Effector memory CD8-positive, alpha-beta T cell (primary cell): ENCODE measurements at regions not wholly inside any gene's neighbourhood (a gene's known extent, or its start where the extent isn't known, plus 50 kb on each side); places are given as distances from the start of the nearest gene placed in this dataset.

Experiments
- ATAC-seq: fragments of 150-1000 bp; cut with Tn5 transposase; replicated peaks from 2 replicates; pipeline ENCODE4 v1.10.0; 2021; ENCODE audit warnings: mild to moderate bottlenecking, moderate library complexity
- DNase-seq, 3 experiments: peaks; one replicate each; pipeline ENCODE4 v3.0.0; 2021
- H3K27ac Mint-ChIP-seq, 2 donors: one replicate each; pipeline ENCODE4 v1.8.0; 2022; ENCODE audit warnings: mild to moderate bottlenecking in 2 of 2, mixed read lengths in 2 of 2, moderate library complexity in 2 of 2
- H3K27me3 Mint-ChIP-seq, 2 donors: one replicate each; pipeline ENCODE4 v1.8.0; 2022; ENCODE audit warnings: mixed read lengths in 2 of 2
- H3K36me3 Mint-ChIP-seq: one replicate; pipeline ENCODE4 v1.8.0; 2022; ENCODE audit warnings: mild to moderate bottlenecking, moderate library complexity, mixed read lengths; ENCODE audit not compliant: insufficient read depth
- H3K4me1 Mint-ChIP-seq, 2 donors: one replicate each; pipeline ENCODE4 v1.8.0; 2022; ENCODE audit warnings: low read depth in 2 of 2, mixed read lengths in 2 of 2
- H3K4me3 Mint-ChIP-seq, 2 donors: one replicate each; pipeline ENCODE4 v1.8.0; 2022; ENCODE audit warnings: mild to moderate bottlenecking in 2 of 2, mixed read lengths in 2 of 2, moderate library complexity in 2 of 2
- H3K9me3 Mint-ChIP-seq, 2 donors: one replicate each; pipeline ENCODE4 v1.8.0; 2022; ENCODE audit warnings: mixed read lengths in 2 of 2

- H3K36me3 Mint-ChIP-seq = no peaks in the 10 kb centered on the region
- DNase-seq (no peak), ATAC-seq (no peak)
- H3K27me3 Mint-ChIP-seq = no peaks in the 10 kb centered on the region
- H3K4me1 Mint-ChIP-seq = no peaks in the 10 kb centered on the region
- H3K27ac Mint-ChIP-seq = no peak overlapping the region
- peaks cover 2 to 7% of the 10 kb centered on the region in 2 donors for H3K9me3 Mint-ChIP-seq
- no peak overlapping the region for H3K4me3 Mint-ChIP-seq
Observed at GRCh38 chrX:140943513-140943912, 58.9 kb upstream of the SPANXB1 start.

GRCh38 chrX:140944710-140945109 is 57.7 kb upstream of the SPANXB1 start:
- Mint-ChIP-seq H3K4me1 (no peaks in the 10 kb centered on the region), H3K4me3 (no peak overlapping the region)

GRCh38 chrX:140948827-140949226 is 53.6 kb upstream of the SPANXB1 start:
- no peak for DNase-seq
- Mint-ChIP-seq H3K9me3 (no peaks in the 10 kb centered on the region), H3K36me3 (no peaks in the 10 kb centered on the region), H3K27ac (no peak overlapping the region), H3K4me3 (no peak overlapping the region), H3K27me3 (no peaks in the 10 kb centered on the region), H3K4me1 (no peaks in the 10 kb centered on the region)
- ATAC-seq = no peak

More at GRCh38 chrX:140944710-140945109, 57.7 kb upstream of the SPANXB1 start:
- Mint-ChIP-seq H3K27me3 (no peaks in the 10 kb centered on the region), H3K27ac (no peak overlapping the region), H3K36me3 (no peaks in the 10 kb centered on the region), H3K9me3 (peaks cover 2 to 7% of the 10 kb centered on the region in 2 donors)
- no peak for DNase-seq
- ATAC-seq = no peak

GRCh38 chrX:140949233-140949632 is 53.2 kb upstream of the SPANXB1 start:
- H3K4me3 Mint-ChIP-seq = no peak overlapping the region

More at GRCh38 chrX:140949233-140949632, 53.2 kb upstream of the SPANXB1 start:
- Mint-ChIP-seq H3K27me3 (no peaks in the 10 kb centered on the region), H3K9me3 (no peaks in the 10 kb centered on the region), H3K4me1 (no peaks in the 10 kb centered on the region), H3K36me3 (no peaks in the 10 kb centered on the region), H3K27ac (no peak overlapping the region)
- no peak for ATAC-seq
- DNase-seq = no peak
